Embryonic facial prominence (tissue), 1 donor: ENCODE measurements at regions not wholly inside any gene's neighbourhood (a gene's known extent, or its start where the extent isn't known, plus 50 kb on each side); places are given as distances from the start of the nearest gene placed in this dataset.

Source experiments
- DNase-seq: peaks from one replicate; pipeline ENCODE4 v3.0.0-alpha.2; 2016; ENCODE audit errors: extremely low spot score

- no peak for DNase-seq
Measured at GRCh38 chr2:81225756-81226155, 921.2 kb upstream of the LRRTM1 start.

GRCh38 chr2:81213598-81213997 lies 909.0 kb upstream of the LRRTM1 start:
- DNase-seq: no peak

- no peak for DNase-seq
Measured at GRCh38 chr2:81206216-81206615, 901.7 kb upstream of the LRRTM1 start.

- DNase-seq: no peak
Measured at GRCh38 chr2:81196933-81197628, 892.5 kb upstream of the LRRTM1 start.

- no peak for DNase-seq
Measured at GRCh38 chr2:81196383-81196851, 891.9 kb upstream of the LRRTM1 start.

- DNase-seq: no peak
Measured at GRCh38 chr2:81195774-81196382, 891.3 kb upstream of the LRRTM1 start.

GRCh38 chr2:81195017-81195773 lies 890.6 kb upstream of the LRRTM1 start:
- no peak for DNase-seq

- no peak for DNase-seq
Measured at GRCh38 chr2:81194581-81194980, 890.0 kb upstream of the LRRTM1 start.

- no peak for DNase-seq
Measured at GRCh38 chr2:81194176-81194575, 889.6 kb upstream of the LRRTM1 start.

- no peak for DNase-seq
Measured at GRCh38 chr2:81181845-81182244, 877.3 kb upstream of the LRRTM1 start.

- no peak for DNase-seq
Measured at GRCh38 chr2:81171447-81171846, 866.9 kb upstream of the LRRTM1 start.

- no peak for DNase-seq
Measured at GRCh38 chr2:81163583-81163982, 859.0 kb upstream of the LRRTM1 start.

GRCh38 chr2:81158505-81158904 lies 854.0 kb upstream of the LRRTM1 start:
- DNase-seq: no peak

- DNase-seq: no peak
Measured at GRCh38 chr2:81148323-81148722, 843.8 kb upstream of the LRRTM1 start.

- DNase-seq: no peak
Measured at GRCh38 chr2:81136296-81136695, 831.7 kb upstream of the LRRTM1 start.

- no peak for DNase-seq
Measured at GRCh38 chr2:81097361-81097760, 792.8 kb upstream of the LRRTM1 start.

GRCh38 chr2:81093031-81093430 lies 788.5 kb upstream of the LRRTM1 start:
- DNase-seq: no peak

GRCh38 chr2:81087646-81088045 lies 783.1 kb upstream of the LRRTM1 start:
- no peak for DNase-seq

- no peak for DNase-seq
Measured at GRCh38 chr2:81084101-81084500, 779.5 kb upstream of the LRRTM1 start.

- no peak for DNase-seq
Measured at GRCh38 chr2:81078631-81079030, 774.1 kb upstream of the LRRTM1 start.

GRCh38 chr2:81078102-81078501 lies 773.5 kb upstream of the LRRTM1 start:
- no peak for DNase-seq

GRCh38 chr2:81077396-81077795 lies 772.8 kb upstream of the LRRTM1 start:
- no peak for DNase-seq

GRCh38 chr2:81073412-81073811 lies 768.9 kb upstream of the LRRTM1 start:
- DNase-seq: no peak
